ENCODE measurements at regions not wholly inside any gene's neighbourhood (a gene's known extent, or its start where the extent isn't known, plus 50 kb on each side); places are given as distances from the start of the nearest gene placed in this dataset.

- H2AFZ ChIP-seq (ENCODE audit: low read length) = no peak overlapping the region
- ChIA-PET POLR2A (ENCODE audit: partially characterized antibody) (no interaction called here), CTCF (ENCODE audit: partially characterized antibody) (interaction anchor here (0.7 to 1.2 kb wide), 2 partner anchors 200 to 226 kb away, joined by 3 to 4 read pairs; no protein-coding TSS in a partner anchor)
- WGBS, 2 experiments (ENCODE audit: extremely low coverage in 1 of 2, insufficient coverage in 1 of 2, insufficient read length in 1 of 2, insufficient replicate concordance in 2 of 2, low coverage in 1 of 2, low lambda C conversion rate in 2 of 2, missing lambda C conversion rate in 1 of 2) = 88% methylated on average over 14 of the region's 14 CpGs; no CpG with 5 or more reads in 1 of the 2 experiments
- H4K5ac ChIP-seq (ENCODE audit: insufficient read length, low read depth, low read length) = no peak overlapping the region
- no peak overlapping the region for H3K14ac ChIP-seq (ENCODE audit: insufficient read length)
- H3K4me2 ChIP-seq (ENCODE audit: insufficient read depth in 1 of 2, low read depth in 2 of 2, low read length in 2 of 2) = no peak overlapping the region
- H2BK15ac ChIP-seq (ENCODE audit: low read length) = no peak overlapping the region
- no peak overlapping the region for H2BK12ac ChIP-seq (ENCODE audit: low read depth, low read length)
- DNase-seq (ENCODE audit: low read depth in 1 of 2, low spot score in 2 of 2) = no peak
- no peak overlapping the region for H3K27ac ChIP-seq (ENCODE audit: low read depth, low read length)
- H2BK120ac ChIP-seq (replicated peaks; ENCODE audit: low read depth, low read length) = no peak overlapping the region
- no peak overlapping the region for H4K8ac ChIP-seq (ENCODE audit: extremely low read depth, insufficient read depth, low read length)
- H3K4me3 ChIP-seq (ENCODE audit: extremely low read depth in 1 of 4, insufficient read depth in 2 of 4, low read depth in 3 of 4, low read length in 4 of 4) = no peak overlapping the region
- no peak overlapping the region for H3K9ac ChIP-seq (replicated peaks in 1 of 4; ENCODE audit: extremely low read depth in 1 of 4, low read depth in 3 of 4, low read length in 3 of 4)
- no peaks in the 10 kb centered on the region; a peak in 1 of 8 replicates for H3K36me3 ChIP-seq (ENCODE audit: control insufficient read depth in 2 of 4, insufficient read depth in 4 of 4, low read length in 3 of 4)
- TF ChIP-seq POLR2A (IDR thresholded peaks at IDR 0.05; ENCODE audit: control extremely low read depth in 1 of 2, low read depth in 2 of 2, low read length in 2 of 2) (no peak), RFX5 (IDR thresholded peaks at IDR 0.05; ENCODE audit: borderline replicate concordance, low read depth, low read length) (no peak), POU5F1 (IDR thresholded peaks at IDR 0.05; ENCODE audit: low read depth, low read length) (no peak)
- H3K4ac ChIP-seq (replicated peaks; ENCODE audit: insufficient read length, low read depth, low read length) = no peak overlapping the region
- no peak for FAIRE-seq
- H3K23me2 ChIP-seq (ENCODE audit: low read depth, low read length) = peaks cover 7% of the 10 kb centered on the region; the same call in 1 of the 2 replicates
- H3K9me3 ChIP-seq (ENCODE audit: insufficient read depth in 2 of 2, low read depth in 1 of 2, low read length in 1 of 2) = peaks cover 0 to 5% of the 10 kb centered on the region in 2 experiments; a peak in 2 of 4 replicates
- no peak overlapping the region for H4K91ac ChIP-seq (replicated peaks; ENCODE audit: insufficient read length, low read length)
- no peak overlapping the region for H2AK5ac ChIP-seq (ENCODE audit: low read depth, low read length)
- no peak overlapping the region for H3K56ac ChIP-seq (replicated peaks; ENCODE audit: insufficient read length, low read depth, low read length)
- H3K23ac ChIP-seq (ENCODE audit: insufficient read length) = no peak overlapping the region
- H3K27me3 ChIP-seq (replicated peaks in 1 of 4; ENCODE audit: control insufficient read depth in 3 of 4, extremely low read depth in 1 of 4, insufficient read depth in 3 of 4, low read length in 3 of 4) = no peaks in the 10 kb centered on the region
- no peak overlapping the region for H2BK20ac ChIP-seq (ENCODE audit: low read length)
- H3K79me1 ChIP-seq (ENCODE audit: low read depth, low read length) = no peaks in the 10 kb centered on the region
- H3K18ac ChIP-seq (ENCODE audit: extremely low read depth, low read length) = no peak overlapping the region
- H2BK5ac ChIP-seq (ENCODE audit: low read depth, low read length) = no peak overlapping the region
- peaks cover 0 to 9% (median 5%) of the 10 kb centered on the region in 4 experiments; a peak in 5 of 7 replicates for H3K4me1 ChIP-seq (replicated peaks in 1 of 4; ENCODE audit: control insufficient read depth in 3 of 4, insufficient read depth in 4 of 4, low read length in 3 of 4)
- no peaks in the 10 kb centered on the region for H3K79me2 ChIP-seq (ENCODE audit: control insufficient read depth in 1 of 2, insufficient read depth in 2 of 2, low read length in 2 of 2)
- peaks cover 0 to 9% of the 10 kb centered on the region in 2 experiments for H4K20me1 ChIP-seq (replicated peaks in 1 of 2; ENCODE audit: control insufficient read depth in 1 of 2, insufficient read depth in 2 of 2, low read length in 2 of 2)
These were observed 81.3 kb upstream of the IRX4 start for GRCh38 chr5:1963941-1964451.

All from H1 (cell line).